ENCODE measurements at regions not wholly inside any gene's neighbourhood (a gene's known extent, or its start where the extent isn't known, plus 50 kb on each side); places are given as distances from the start of the nearest gene placed in this dataset.
A peak's percentile ranks its signal among the peaks of the same experiment; 100 is the strongest.

- H3K4me1 ChIP-seq (ENCODE audit: control insufficient read depth, insufficient read depth, low read length), result peaks cover 13% of the 10 kb centered on the region
- DNase-seq, result peak; percentile 51
- no peaks in the 10 kb centered on the region for H3K9me3 ChIP-seq (ENCODE audit: control insufficient read depth, low read length)
- no peaks in the 10 kb centered on the region for H3K27me3 Mint-ChIP-seq (ENCODE audit: insufficient read depth)
- no peaks in the 10 kb centered on the region for H3K27me3 ChIP-seq (ENCODE audit: control insufficient read depth, insufficient read depth, low read length, poor library complexity, severe bottlenecking)
- no peaks in the 10 kb centered on the region for H3K36me3 ChIP-seq (ENCODE audit: control insufficient read depth, insufficient read depth, low read length)
- TF ChIP-seq CTCF (conservative IDR thresholded peaks at IDR 0.05), result no peak
- H3K9ac ChIP-seq (ENCODE audit: extremely low read depth, low read length, poor library complexity, severe bottlenecking), result no peak overlapping the region
- no peak overlapping the region for H3K27ac ChIP-seq (ENCODE audit: low read depth, low read length)
- no peak overlapping the region for H3K4me3 Mint-ChIP-seq
- H3K4me1 Mint-ChIP-seq, result peaks cover 34% of the 10 kb centered on the region
- no peaks in the 10 kb centered on the region for H3K36me3 Mint-ChIP-seq (ENCODE audit: low read depth)
- peak overlapping the region; percentile 29 for H3K4me3 ChIP-seq (ENCODE audit: low read length)
- H3K27ac Mint-ChIP-seq, result peak overlapping the region; percentile 40
- H3K9me3 Mint-ChIP-seq, result no peaks in the 10 kb centered on the region
- 42% methylated on average over 1 of the region's 1 CpG; no CpG with 5 or more reads in 1 of the 2 experiments for WGBS, 2 experiments (ENCODE audit: insufficient coverage in 1 of 2, insufficient read length in 1 of 2)
Observed at GRCh38 chr5:43854697-43855292, 251.8 kb downstream of the NNT start.

GRCh38 chr5:43852279-43852678 is 249.3 kb downstream of the NNT start:
- DNase-seq, result no peak
- Mint-ChIP-seq H3K27ac (no peak overlapping the region), H3K9me3 (no peaks in the 10 kb centered on the region), H3K4me1 (peaks cover 30% of the 10 kb centered on the region), H3K27me3 (ENCODE audit: insufficient read depth) (no peaks in the 10 kb centered on the region), H3K36me3 (ENCODE audit: low read depth) (no peaks in the 10 kb centered on the region), H3K4me3 (no peak overlapping the region)
- 86 to 95% methylated on average over 2 to 4 of the region's 4 CpGs for WGBS, 2 experiments (ENCODE audit: insufficient coverage in 1 of 2, insufficient read length in 1 of 2)
- Histone ChIP-seq H3K27me3 (ENCODE audit: control insufficient read depth, insufficient read depth, low read length, poor library complexity, severe bottlenecking) (no peaks in the 10 kb centered on the region), H3K9me3 (ENCODE audit: control insufficient read depth, low read length) (no peaks in the 10 kb centered on the region), H3K9ac (ENCODE audit: extremely low read depth, low read length, poor library complexity, severe bottlenecking) (no peak overlapping the region), H3K36me3 (ENCODE audit: control insufficient read depth, insufficient read depth, low read length) (no peaks in the 10 kb centered on the region), H3K27ac (ENCODE audit: low read depth, low read length) (no peak overlapping the region), H3K4me3 (ENCODE audit: low read length) (no peak overlapping the region), H3K4me1 (ENCODE audit: control insufficient read depth, insufficient read depth, low read length) (peaks cover 9% of the 10 kb centered on the region)
- no peak for TF ChIP-seq CTCF (conservative IDR thresholded peaks at IDR 0.05)

GRCh38 chr5:43851741-43852140 is 248.8 kb downstream of the NNT start:
- Histone ChIP-seq H3K36me3 (ENCODE audit: control insufficient read depth, insufficient read depth, low read length) (no peaks in the 10 kb centered on the region), H3K9ac (ENCODE audit: extremely low read depth, low read length, poor library complexity, severe bottlenecking) (no peak overlapping the region), H3K27ac (ENCODE audit: low read depth, low read length) (no peak overlapping the region), H3K9me3 (ENCODE audit: control insufficient read depth, low read length) (no peaks in the 10 kb centered on the region), H3K4me1 (ENCODE audit: control insufficient read depth, insufficient read depth, low read length) (peaks cover 9% of the 10 kb centered on the region), H3K27me3 (ENCODE audit: control insufficient read depth, insufficient read depth, low read length, poor library complexity, severe bottlenecking) (no peaks in the 10 kb centered on the region), H3K4me3 (ENCODE audit: low read length) (no peak overlapping the region)
- Mint-ChIP-seq H3K36me3 (ENCODE audit: low read depth) (no peaks in the 10 kb centered on the region), H3K4me3 (no peak overlapping the region), H3K9me3 (no peaks in the 10 kb centered on the region), H3K27ac (no peak overlapping the region), H3K4me1 (peaks cover 29% of the 10 kb centered on the region), H3K27me3 (ENCODE audit: insufficient read depth) (no peaks in the 10 kb centered on the region)
- 93% methylated on average over 7 of the region's 7 CpGs for WGBS, 2 experiments (ENCODE audit: insufficient coverage in 1 of 2, insufficient read length in 1 of 2)
- no peak for TF ChIP-seq CTCF (conservative IDR thresholded peaks at IDR 0.05)
- no peak for DNase-seq

Measured in endodermal cell (in vitro differentiated cells).